ENCODE measurements at regions not wholly inside any gene's neighbourhood (a gene's known extent, or its start where the extent isn't known, plus 50 kb on each side); places are given as distances from the start of the nearest gene placed in this dataset.

GRCh38 chr17:68131456-68131855 is 95.9 kb downstream of the KPNA2 start:
- TF ChIP-seq, protein P1, sequence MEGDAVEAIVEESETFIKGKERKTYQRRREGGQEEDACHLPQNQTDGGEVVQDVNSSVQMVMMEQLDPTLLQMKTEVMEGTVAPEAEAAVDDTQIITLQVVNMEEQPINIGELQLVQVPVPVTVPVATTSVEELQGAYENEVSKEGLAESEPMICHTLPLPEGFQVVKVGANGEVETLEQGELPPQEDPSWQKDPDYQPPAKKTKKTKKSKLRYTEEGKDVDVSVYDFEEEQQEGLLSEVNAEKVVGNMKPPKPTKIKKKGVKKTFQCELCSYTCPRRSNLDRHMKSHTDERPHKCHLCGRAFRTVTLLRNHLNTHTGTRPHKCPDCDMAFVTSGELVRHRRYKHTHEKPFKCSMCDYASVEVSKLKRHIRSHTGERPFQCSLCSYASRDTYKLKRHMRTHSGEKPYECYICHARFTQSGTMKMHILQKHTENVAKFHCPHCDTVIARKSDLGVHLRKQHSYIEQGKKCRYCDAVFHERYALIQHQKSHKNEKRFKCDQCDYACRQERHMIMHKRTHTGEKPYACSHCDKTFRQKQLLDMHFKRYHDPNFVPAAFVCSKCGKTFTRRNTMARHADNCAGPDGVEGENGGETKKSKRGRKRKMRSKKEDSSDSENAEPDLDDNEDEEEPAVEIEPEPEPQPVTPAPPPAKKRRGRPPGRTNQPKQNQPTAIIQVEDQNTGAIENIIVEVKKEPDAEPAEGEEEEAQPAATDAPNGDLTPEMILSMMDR (optimal IDR thresholded peaks at IDR 0.05 in 1 of 3, IDR thresholded peaks at IDR 0.05 in 1 of 3, conservative IDR thresholded peaks at IDR 0.05 in 1 of 3; ENCODE audit: extremely low read depth in 1 of 3, insufficient read depth in 2 of 3, low read length in 3 of 3), result no peak
- no peak for TF ChIP-seq EZH2 (IDR thresholded peaks at IDR 0.05; ENCODE audit: low read length)

Data from keratinocyte (primary cell).